ENCODE measurements at regions not wholly inside any gene's neighbourhood (a gene's known extent, or its start where the extent isn't known, plus 50 kb on each side); places are given as distances from the start of the nearest gene placed in this dataset.

DNA sequence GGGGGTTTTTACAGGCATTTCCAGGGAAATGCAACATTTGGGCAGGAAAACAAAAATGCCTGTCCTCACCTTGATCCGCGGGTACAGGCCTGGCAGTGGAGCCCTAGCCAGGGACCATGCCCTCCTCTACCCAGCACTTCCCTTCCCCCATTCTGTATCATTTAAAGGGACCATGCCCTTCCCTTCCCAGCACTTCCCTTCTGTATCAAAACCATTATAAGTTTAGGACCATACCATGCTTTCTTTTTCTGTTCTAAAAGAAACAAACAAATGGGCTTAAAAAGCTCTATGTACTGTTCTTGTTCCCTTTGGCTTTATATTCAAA lies 166.9 kb upstream of the ZNF608 start:
- no peaks in the 10 kb centered on the region for H3K27me3 ChIP-seq (replicated peaks in 1 of 2; ENCODE audit: control insufficient read depth in 2 of 2, insufficient read depth in 2 of 2, low read length in 1 of 2)
- no peak overlapping the region for H2AFZ ChIP-seq (ENCODE audit: control insufficient read depth, low read depth, low read length)
- ChIA-PET POLR2A (interaction anchor here (1.4 kb wide), 1 partner anchor 17 kb away, joined by 3 read pairs; no protein-coding TSS in a partner anchor), CTCF (interaction anchor here (1.3 kb wide), 1 partner anchor 87 kb away, joined by 4 read pairs; no protein-coding TSS in a partner anchor), RAD21 (ENCODE audit: unreplicated experiment) (interaction anchor here (0.8 to 7.9 kb wide), 5 partner anchors 8 to 287 kb away, joined by 4 to 190 read pairs (median 15); partner anchors contain the start of gene ZNF608), SMC1A (ENCODE audit: uncharacterized antibody, unreplicated experiment) (interaction anchor here (1.2 to 7.4 kb wide), 4 partner anchors 7 to 92 kb away, joined by 3 to 166 read pairs (median 5); no protein-coding TSS in a partner anchor)
- 100% methylated on average over 2 of the region's 2 CpGs for WGBS (ENCODE audit: insufficient coverage, insufficient replicate concordance, low lambda C conversion rate, missing lambda C conversion rate)
- intact Hi-C loops (cut with micrococcal nuclease; ENCODE audit: unreplicated experiment) (no loop called here), in situ Hi-C loops (cut with MboI) (loop anchor here (5.0 kb wide), 2 partner anchors 166 to 266 kb away; partner anchors contain the start of gene ZNF608)
- H4K20me1 ChIP-seq (ENCODE audit: control insufficient read depth, insufficient read depth) = no peaks in the 10 kb centered on the region
- ATAC-seq (no peak), FAIRE-seq (no peak), DNase-seq (ENCODE audit: low read depth, low spot score) (no peak)
- H3K4me2 ChIP-seq (ENCODE audit: control insufficient read depth, insufficient read depth) = no peak overlapping the region
- H3K9ac ChIP-seq (ENCODE audit: control insufficient read depth, insufficient read depth, low read length) = no peak overlapping the region
- no peaks in the 10 kb centered on the region for H3K79me2 ChIP-seq (ENCODE audit: control insufficient read depth, insufficient read depth, low read length)
- H3K4me1 ChIP-seq (ENCODE audit: control insufficient read depth, insufficient read depth, low read length) = peaks cover 33% of the 10 kb centered on the region
- H3K36me3 ChIP-seq (ENCODE audit: control insufficient read depth in 2 of 2, insufficient read depth in 2 of 2, low read length in 1 of 2) = no peaks in the 10 kb centered on the region
- peaks cover 5% of the 10 kb centered on the region; the same call in 2 of the 3 replicates for H3K9me3 ChIP-seq (replicated peaks; ENCODE audit: control insufficient read depth, insufficient read depth, low read length)
- no peak overlapping the region for H3K4me3 ChIP-seq
- H3K27ac ChIP-seq (ENCODE audit: control insufficient read depth, insufficient read depth) = no peak overlapping the region
- TF ChIP-seq ZSCAN29 (IDR thresholded peaks at IDR 0.05) (no peak), BMI1 (IDR thresholded peaks at IDR 0.05; ENCODE audit: borderline replicate concordance) (no peak), STAT3 (IDR thresholded peaks at IDR 0.05; ENCODE audit: low read depth, low read length) (no peak), HDAC6 (IDR thresholded peaks at IDR 0.05; ENCODE audit: unreplicated experiment) (no peak), ZNF274 (IDR thresholded peaks at IDR 0.05; ENCODE audit: insufficient read depth, insufficient read length) (no peak), SMC3 (IDR thresholded peaks at IDR 0.05; ENCODE audit: borderline replicate concordance, low read length) (no peak), SMAD1 (IDR thresholded peaks at IDR 0.05; ENCODE audit: low read depth, partially characterized antibody) (no peak), NFYA (IDR thresholded peaks at IDR 0.05; ENCODE audit: borderline replicate concordance, low read depth, low read length) (no peak), NR2C2 (IDR thresholded peaks at IDR 0.05; ENCODE audit: borderline replicate concordance, control insufficient read depth, insufficient read length, low read depth) (no peak), CEBPB (IDR thresholded peaks at IDR 0.05; ENCODE audit: borderline replicate concordance in 1 of 2, low read depth in 2 of 2, low read length in 2 of 2) (no peak), SUPT20H (IDR thresholded peaks at IDR 0.05; ENCODE audit: borderline replicate concordance, control insufficient read depth, low read depth, low read length) (no peak), NFIC (IDR thresholded peaks at IDR 0.05; ENCODE audit: low read depth, low read length) (no peak), IKZF2 (IDR thresholded peaks at IDR 0.05) (no peak), BHLHE40 (IDR thresholded peaks at IDR 0.05; ENCODE audit: borderline replicate concordance in 1 of 2, low read depth in 2 of 2, low read length in 1 of 2) (no peak)
- TF ChIP-seq, protein P1, sequence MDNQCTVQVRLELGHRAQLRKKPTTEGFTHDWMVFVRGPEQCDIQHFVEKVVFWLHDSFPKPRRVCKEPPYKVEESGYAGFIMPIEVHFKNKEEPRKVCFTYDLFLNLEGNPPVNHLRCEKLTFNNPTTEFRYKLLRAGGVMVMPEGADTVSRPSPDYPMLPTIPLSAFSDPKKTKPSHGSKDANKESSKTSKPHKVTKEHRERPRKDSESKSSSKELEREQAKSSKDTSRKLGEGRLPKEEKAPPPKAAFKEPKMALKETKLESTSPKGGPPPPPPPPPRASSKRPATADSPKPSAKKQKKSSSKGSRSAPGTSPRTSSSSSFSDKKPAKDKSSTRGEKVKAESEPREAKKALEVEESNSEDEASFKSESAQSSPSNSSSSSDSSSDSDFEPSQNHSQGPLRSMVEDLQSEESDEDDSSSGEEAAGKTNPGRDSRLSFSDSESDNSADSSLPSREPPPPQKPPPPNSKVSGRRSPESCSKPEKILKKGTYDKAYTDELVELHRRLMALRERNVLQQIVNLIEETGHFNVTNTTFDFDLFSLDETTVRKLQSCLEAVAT (IDR thresholded peaks at IDR 0.05) = no peak
- TF ChIP-seq, protein P2, sequence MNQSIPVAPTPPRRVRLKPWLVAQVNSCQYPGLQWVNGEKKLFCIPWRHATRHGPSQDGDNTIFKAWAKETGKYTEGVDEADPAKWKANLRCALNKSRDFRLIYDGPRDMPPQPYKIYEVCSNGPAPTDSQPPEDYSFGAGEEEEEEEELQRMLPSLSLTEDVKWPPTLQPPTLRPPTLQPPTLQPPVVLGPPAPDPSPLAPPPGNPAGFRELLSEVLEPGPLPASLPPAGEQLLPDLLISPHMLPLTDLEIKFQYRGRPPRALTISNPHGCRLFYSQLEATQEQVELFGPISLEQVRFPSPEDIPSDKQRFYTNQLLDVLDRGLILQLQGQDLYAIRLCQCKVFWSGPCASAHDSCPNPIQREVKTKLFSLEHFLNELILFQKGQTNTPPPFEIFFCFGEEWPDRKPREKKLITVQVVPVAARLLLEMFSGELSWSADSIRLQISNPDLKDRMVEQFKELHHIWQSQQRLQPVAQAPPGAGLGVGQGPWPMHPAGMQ (IDR thresholded peaks at IDR 0.05; ENCODE audit: borderline replicate concordance) = no peak
- TF ChIP-seq, protein P3, sequence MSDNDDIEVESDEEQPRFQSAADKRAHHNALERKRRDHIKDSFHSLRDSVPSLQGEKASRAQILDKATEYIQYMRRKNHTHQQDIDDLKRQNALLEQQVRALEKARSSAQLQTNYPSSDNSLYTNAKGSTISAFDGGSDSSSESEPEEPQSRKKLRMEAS (IDR thresholded peaks at IDR 0.05; ENCODE audit: low read depth, low read length) = no peak
- BruUV-seq (replicated peaks) = no TSS peak

Data from GM12878 (cell line).